NCI-H2171 treated with DMSO at 0.1 percent for 48 hours (cell line): ENCODE measurements at regions not wholly inside any gene's neighbourhood (a gene's known extent, or its start where the extent isn't known, plus 50 kb on each side); places are given as distances from the start of the nearest gene placed in this dataset.

Source experiments
- DNase-seq: peaks from one replicate; lab custom pipeline; 2025; lab: John Stamatoyannopoulos, UW

- DNase-seq = no peak
Measured at GRCh38 chrX:146144039-146144438, 326.4 kb downstream of the SLITRK2 start.

- no peak for DNase-seq
Measured at GRCh38 chrX:146154191-146154590, 336.6 kb downstream of the SLITRK2 start.

- no peak for DNase-seq
Measured at GRCh38 chrX:146160443-146161203, 343.0 kb downstream of the SLITRK2 start.

- no peak for DNase-seq
Measured at GRCh38 chrX:146173742-146174141, 356.1 kb downstream of the SLITRK2 start.

GRCh38 chrX:146181858-146182257 is 364.2 kb downstream of the SLITRK2 start:
- DNase-seq = no peak

- no peak for DNase-seq
Measured at GRCh38 chrX:146186540-146186939, 368.9 kb downstream of the SLITRK2 start.

- no peak for DNase-seq
Measured at GRCh38 chrX:146189371-146189770, 371.7 kb downstream of the SLITRK2 start.

- no peak for DNase-seq
Measured at GRCh38 chrX:146208821-146209220, 391.2 kb downstream of the SLITRK2 start.

- DNase-seq = no peak
Measured at GRCh38 chrX:146224442-146224841, 406.8 kb downstream of the SLITRK2 start.

- no peak for DNase-seq
Measured at GRCh38 chrX:146238173-146238572, 420.5 kb downstream of the SLITRK2 start.

- no peak for DNase-seq
Measured at GRCh38 chrX:146241902-146242301, 424.3 kb downstream of the SLITRK2 start.

- DNase-seq = no peak
Measured at GRCh38 chrX:146243041-146243440, 425.4 kb downstream of the SLITRK2 start.

- no peak for DNase-seq
Measured at GRCh38 chrX:146259207-146259606, 441.6 kb downstream of the SLITRK2 start.

- peak; percentile 35 for DNase-seq
Measured at GRCh38 chrX:146264763-146265375, 447.2 kb downstream of the SLITRK2 start.

- no peak for DNase-seq
Measured at GRCh38 chrX:146278381-146278780, 460.8 kb downstream of the SLITRK2 start.
